Gastroesophageal sphincter (tissue), 3 donors: ENCODE measurements at regions not wholly inside any gene's neighbourhood (a gene's known extent, or its start where the extent isn't known, plus 50 kb on each side); places are given as distances from the start of the nearest gene placed in this dataset.

Experiments
- CTCF ChIP-seq, 4 experiments: fragments of 200-600 bp in 2 of 4; fragments of 450-650 bp in 2 of 4; sonication (generic) in 1 of 4; IDR thresholded peaks; one replicate each; pipeline ENCODE4 v1.5.1; 2017 to 2019; ENCODE audit warnings: antibody characterized with exemption in 4 of 4, mild to moderate bottlenecking in 2 of 4, moderate library complexity in 2 of 4
- EP300 ChIP-seq: sonication (generic); formaldehyde crosslinking; IDR thresholded peaks from one replicate; pipeline ENCODE4 v1.6.1; 2017; ENCODE audit warnings: antibody characterized with exemption, mild to moderate bottlenecking
- POLR2AphosphoS5 ChIP-seq: sonication (generic); formaldehyde crosslinking; IDR thresholded peaks from one replicate; pipeline ENCODE4 v1.6.1; 2017; ENCODE audit warnings: antibody characterized with exemption

- no peak for TF ChIP-seq CTCF (IDR thresholded peaks at IDR 0.05)
- TF ChIP-seq EP300, result no peak
- no peak for TF ChIP-seq POLR2AphosphoS5
Observed at GRCh38 chr4:163747293-163747692, 252.8 kb downstream of the TMA16 start.
